GM12878 (cell line): ENCODE measurements at regions not wholly inside any gene's neighbourhood (a gene's known extent, or its start where the extent isn't known, plus 50 kb on each side); places are given as distances from the start of the nearest gene placed in this dataset.

ENCODE experiments used
- EZH2 ChIP-seq: IDR thresholded peaks from 2 replicates; pipeline ENCODE4 v1.6.1; 2012; ENCODE audit warnings: low read depth, mild to moderate bottlenecking, control low read depth, inconsistent platforms, low read length, borderline replicate concordance; ENCODE audit not compliant: control insufficient read depth
- MEF2A ChIP-seq: IDR thresholded peaks from 2 replicates; pipeline ENCODE4 v1.6.1; 2011; ENCODE audit warnings: low read depth, mild to moderate bottlenecking, low read length, moderate library complexity; ENCODE audit not compliant: insufficient read depth
- MXI1 ChIP-seq: fragments of 150-350 bp; IDR thresholded peaks from 2 replicates; pipeline ENCODE4 v1.6.1; 2011; ENCODE audit warnings: low read depth, mild to moderate bottlenecking, inconsistent platforms, low read length, improper control_type of control experiment
- POLR2A ChIP-seq: IDR thresholded peaks from 2 replicates; pipeline ENCODE4 v1.6.1; 2011; ENCODE audit warnings: low read depth, mild to moderate bottlenecking, low read length
- RELA ChIP-seq: fragments of 450-650 bp; IDR thresholded peaks from 2 replicates; pipeline ENCODE4 v1.8.0; 2014; ENCODE audit warnings: borderline replicate concordance; ENCODE audit not compliant: partially characterized antibody
- SIX5 ChIP-seq: IDR thresholded peaks from 2 replicates; pipeline ENCODE4 v1.6.1; 2011; ENCODE audit warnings: mild to moderate bottlenecking, low read depth, low read length, moderate library complexity; ENCODE audit not compliant: severe bottlenecking
- TCF7 ChIP-seq: IDR thresholded peaks from 2 replicates; pipeline ENCODE4 v1.6.1; 2014; ENCODE audit warnings: antibody characterized with exemption, borderline replicate concordance
- TF ChIP-seq, protein P1 (sequence below): IDR thresholded peaks from 2 replicates; pipeline ENCODE4 v1.6.1; 2012; ENCODE audit warnings: mild to moderate bottlenecking, low read depth, low read length
- TF ChIP-seq, protein P2 (sequence below), 3 experiments: IDR thresholded peaks in 2 of 3; conservative IDR thresholded peaks in 1 of 3; 2 replicates each; pipeline ENCODE4 v1.5.1; 2011; ENCODE audit warnings: low read depth in 3 of 3, low read length in 3 of 3, mild to moderate bottlenecking in 3 of 3, control low read depth in 2 of 3, moderate library complexity in 2 of 3, inconsistent platforms in 1 of 3, mixed read lengths in 1 of 3; ENCODE audit not compliant: control insufficient read depth in 2 of 3, insufficient read depth in 1 of 3; ENCODE audit errors: extremely low read depth in 1 of 3

DNA sequence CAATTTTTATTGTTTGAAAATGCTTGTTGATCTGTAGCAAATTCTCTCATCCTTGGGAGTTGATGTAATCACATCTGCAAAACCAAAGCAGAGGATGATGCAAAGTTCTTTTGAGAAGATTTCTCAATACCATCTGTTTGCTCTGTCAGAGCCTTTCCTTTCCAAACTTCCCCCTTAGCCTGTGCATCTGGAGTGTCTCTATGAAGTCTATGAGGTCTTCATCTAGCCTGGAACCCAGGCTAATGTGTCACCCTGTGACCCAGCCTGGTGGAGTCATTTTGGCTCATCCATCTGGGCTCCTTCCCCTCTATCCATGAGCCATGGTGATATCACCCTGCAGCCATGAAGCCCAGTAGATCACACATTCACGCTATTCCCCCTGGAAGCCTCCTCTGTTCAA lies 123.2 kb upstream of the SLC7A14 start:
- TF ChIP-seq POLR2A (no peak), MEF2A (no peak), EZH2 (no peak), SIX5 (no peak), TCF7 (no peak), RELA (no peak), MXI1 (no peak)
- TF ChIP-seq, protein P1, sequence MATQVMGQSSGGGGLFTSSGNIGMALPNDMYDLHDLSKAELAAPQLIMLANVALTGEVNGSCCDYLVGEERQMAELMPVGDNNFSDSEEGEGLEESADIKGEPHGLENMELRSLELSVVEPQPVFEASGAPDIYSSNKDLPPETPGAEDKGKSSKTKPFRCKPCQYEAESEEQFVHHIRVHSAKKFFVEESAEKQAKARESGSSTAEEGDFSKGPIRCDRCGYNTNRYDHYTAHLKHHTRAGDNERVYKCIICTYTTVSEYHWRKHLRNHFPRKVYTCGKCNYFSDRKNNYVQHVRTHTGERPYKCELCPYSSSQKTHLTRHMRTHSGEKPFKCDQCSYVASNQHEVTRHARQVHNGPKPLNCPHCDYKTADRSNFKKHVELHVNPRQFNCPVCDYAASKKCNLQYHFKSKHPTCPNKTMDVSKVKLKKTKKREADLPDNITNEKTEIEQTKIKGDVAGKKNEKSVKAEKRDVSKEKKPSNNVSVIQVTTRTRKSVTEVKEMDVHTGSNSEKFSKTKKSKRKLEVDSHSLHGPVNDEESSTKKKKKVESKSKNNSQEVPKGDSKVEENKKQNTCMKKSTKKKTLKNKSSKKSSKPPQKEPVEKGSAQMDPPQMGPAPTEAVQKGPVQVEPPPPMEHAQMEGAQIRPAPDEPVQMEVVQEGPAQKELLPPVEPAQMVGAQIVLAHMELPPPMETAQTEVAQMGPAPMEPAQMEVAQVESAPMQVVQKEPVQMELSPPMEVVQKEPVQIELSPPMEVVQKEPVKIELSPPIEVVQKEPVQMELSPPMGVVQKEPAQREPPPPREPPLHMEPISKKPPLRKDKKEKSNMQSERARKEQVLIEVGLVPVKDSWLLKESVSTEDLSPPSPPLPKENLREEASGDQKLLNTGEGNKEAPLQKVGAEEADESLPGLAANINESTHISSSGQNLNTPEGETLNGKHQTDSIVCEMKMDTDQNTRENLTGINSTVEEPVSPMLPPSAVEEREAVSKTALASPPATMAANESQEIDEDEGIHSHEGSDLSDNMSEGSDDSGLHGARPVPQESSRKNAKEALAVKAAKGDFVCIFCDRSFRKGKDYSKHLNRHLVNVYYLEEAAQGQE, result no peak
- TF ChIP-seq, protein P2, sequence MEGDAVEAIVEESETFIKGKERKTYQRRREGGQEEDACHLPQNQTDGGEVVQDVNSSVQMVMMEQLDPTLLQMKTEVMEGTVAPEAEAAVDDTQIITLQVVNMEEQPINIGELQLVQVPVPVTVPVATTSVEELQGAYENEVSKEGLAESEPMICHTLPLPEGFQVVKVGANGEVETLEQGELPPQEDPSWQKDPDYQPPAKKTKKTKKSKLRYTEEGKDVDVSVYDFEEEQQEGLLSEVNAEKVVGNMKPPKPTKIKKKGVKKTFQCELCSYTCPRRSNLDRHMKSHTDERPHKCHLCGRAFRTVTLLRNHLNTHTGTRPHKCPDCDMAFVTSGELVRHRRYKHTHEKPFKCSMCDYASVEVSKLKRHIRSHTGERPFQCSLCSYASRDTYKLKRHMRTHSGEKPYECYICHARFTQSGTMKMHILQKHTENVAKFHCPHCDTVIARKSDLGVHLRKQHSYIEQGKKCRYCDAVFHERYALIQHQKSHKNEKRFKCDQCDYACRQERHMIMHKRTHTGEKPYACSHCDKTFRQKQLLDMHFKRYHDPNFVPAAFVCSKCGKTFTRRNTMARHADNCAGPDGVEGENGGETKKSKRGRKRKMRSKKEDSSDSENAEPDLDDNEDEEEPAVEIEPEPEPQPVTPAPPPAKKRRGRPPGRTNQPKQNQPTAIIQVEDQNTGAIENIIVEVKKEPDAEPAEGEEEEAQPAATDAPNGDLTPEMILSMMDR (IDR thresholded peaks at IDR 0.05 in 2 of 3, conservative IDR thresholded peaks at IDR 0.05 in 1 of 3; ENCODE audit: control insufficient read depth in 2 of 3, extremely low read depth in 1 of 3, insufficient read depth in 1 of 3, low read depth in 3 of 3, low read length in 3 of 3), result no peak
